K562 (cell line): ENCODE measurements at regions not wholly inside any gene's neighbourhood (a gene's known extent, or its start where the extent isn't known, plus 50 kb on each side); places are given as distances from the start of the nearest gene placed in this dataset.

Experiments used
- ARID2 ChIP-seq: fragments of 450-650 bp; IDR thresholded peaks from 2 replicates; pipeline ENCODE4 v1.6.1; 2017; ENCODE audit warnings: antibody characterized with exemption, mild to moderate bottlenecking
- BMI1 ChIP-seq: fragments of 150-350 bp; IDR thresholded peaks from 2 replicates; pipeline ENCODE4 v1.6.1; 2014; ENCODE audit warnings: low read length
- CTCF ChIP-seq, 3 experiments: IDR thresholded peaks in 2 of 3; conservative IDR thresholded peaks in 1 of 3; 2 replicates each; pipeline ENCODE4 v1.5.1; 2011 to 2012; ENCODE audit warnings: low read length in 3 of 3, mild to moderate bottlenecking in 3 of 3, control low read depth in 2 of 3, improper control_type of control experiment in 1 of 3, inconsistent platforms in 1 of 3, low read depth in 1 of 3, mixed read lengths in 1 of 3, moderate library complexity in 1 of 3; ENCODE audit not compliant: insufficient read depth in 2 of 3
- FOS ChIP-seq: IDR thresholded peaks from 3 replicates; pipeline ENCODE4 v1.6.1; 2011; ENCODE audit not compliant: insufficient read length; ENCODE audit errors: extremely low read depth
- FOXJ3 ChIP-seq: sonication (generic); formaldehyde crosslinking; IDR thresholded peaks from 2 replicates; pipeline ENCODE4 v1.4.0; 2020; ENCODE audit warnings: mild to moderate bottlenecking, missing genetic modification reagents
- GABPA ChIP-seq: fragments of 200-800 bp; sonication (Bioruptor generic); conservative IDR thresholded peaks from 2 replicates; pipeline ENCODE4 v1.6.1; 2016; ENCODE audit warnings: low read depth, missing genetic modification characterization, missing compliant biosample characterization
- MXI1 ChIP-seq: IDR thresholded peaks from 2 replicates; pipeline ENCODE4 v1.6.1; 2011; ENCODE audit warnings: low read depth, mild to moderate bottlenecking, improper control_type of control experiment, low read length
- TAF7 ChIP-seq: fragments of 450-650 bp; IDR thresholded peaks from 2 replicates; pipeline ENCODE4 v1.6.1; 2016; ENCODE audit warnings: missing genetic modification characterization, missing compliant biosample characterization
- ZSCAN29 ChIP-seq: fragments of 450-650 bp; IDR thresholded peaks from 2 replicates; pipeline ENCODE4 v1.6.1; 2017

- no peak for TF ChIP-seq TAF7 (tag)
- no peak for TF ChIP-seq GABPA
- no peak for TF ChIP-seq ZSCAN29
- TF ChIP-seq FOXJ3 (CRISPR knock-in tag), result no peak
- TF ChIP-seq MXI1, result no peak
- TF ChIP-seq CTCF (IDR thresholded peaks at IDR 0.05 in 2 of 3, conservative IDR thresholded peaks at IDR 0.05 in 1 of 3; ENCODE audit: insufficient read depth in 2 of 3, low read depth in 1 of 3, low read length in 3 of 3), result no peak
- TF ChIP-seq BMI1, result no peak
- TF ChIP-seq ARID2, result no peak
- TF ChIP-seq FOS, result no peak
These were observed 967.7 kb downstream of the PCDH7 start for GRCh38 chr4:31687717-31688342.
